Muscle of leg (tissue), 3 donors: ENCODE measurements at regions not wholly inside any gene's neighbourhood (a gene's known extent, or its start where the extent isn't known, plus 50 kb on each side); places are given as distances from the start of the nearest gene placed in this dataset.
A peak's percentile ranks its signal among the peaks of the same experiment; 100 is the strongest.
"Not testable (repeated sequence)": the region's sequence is repeated elsewhere in the genome, so short reads cannot be mapped to it uniquely, and the experiment has no call there.

Source experiments
- DNase-seq: peaks from one replicate; pipeline ENCODE4 v3.0.0; 2013
- H3K27ac ChIP-seq: one replicate; pipeline ENCODE4 v1.5.1; 2013; ENCODE audit warnings: mild to moderate bottlenecking, low read length, control low read depth
- H3K27me3 ChIP-seq: one replicate; pipeline ENCODE4 v1.6.1; 2013; ENCODE audit warnings: low read length; ENCODE audit not compliant: control insufficient read depth, insufficient read depth
- H3K36me3 ChIP-seq: one replicate; pipeline ENCODE4 v1.6.1; 2013; ENCODE audit warnings: low read length; ENCODE audit not compliant: control insufficient read depth, insufficient read depth
- H3K4me1 ChIP-seq: one replicate; pipeline ENCODE4 v1.6.1; 2013; ENCODE audit warnings: low read length; ENCODE audit not compliant: control insufficient read depth, insufficient read depth
- H3K4me3 ChIP-seq: one replicate; pipeline ENCODE4 v1.5.1; 2013; ENCODE audit warnings: low read length, control low read depth
- H3K9me3 ChIP-seq: replicated peaks from 2 replicates; pipeline ENCODE4 v1.6.1; 2013; ENCODE audit warnings: low read depth, low read length; ENCODE audit not compliant: control insufficient read depth
- WGBS: methylation state at CpG from one replicate; pipeline ENCODE4 v1.1.5; 2013; ENCODE audit warnings: missing lambda C conversion rate; ENCODE audit not compliant: insufficient coverage; 5-methylcytosine and 5-hydroxymethylcytosine counted together

DNA sequence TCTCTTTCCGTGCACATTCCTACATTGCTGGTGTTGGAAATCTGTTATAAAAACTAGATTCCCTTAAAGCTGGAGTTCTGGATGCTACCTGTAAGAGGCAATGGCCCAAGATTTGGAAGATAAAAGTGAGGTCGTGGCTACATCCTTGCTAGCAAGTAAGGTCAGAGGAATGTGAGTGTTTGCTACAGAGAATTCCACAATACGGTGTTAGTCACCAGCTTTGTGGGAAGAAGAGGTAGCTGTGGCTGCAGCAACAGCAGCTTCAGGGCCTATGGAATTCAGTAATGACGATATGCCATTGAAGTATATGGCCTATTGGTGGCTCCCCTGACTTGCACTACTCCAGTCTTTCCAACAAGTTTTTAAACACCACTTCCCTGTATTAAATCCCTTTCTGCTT, 227.7 kb upstream of the TMEM260 start:
- no peak for DNase-seq
- 57% methylated on average over 2 of the region's 4 CpGs for WGBS
- no peak overlapping the region for H3K4me3 ChIP-seq
- H3K27me3 ChIP-seq = no peaks in the 10 kb centered on the region
- H3K4me1 ChIP-seq = peaks cover under 1% of the 10 kb centered on the region
- H3K27ac ChIP-seq = no peak overlapping the region
- H3K36me3 ChIP-seq = no peaks in the 10 kb centered on the region
- peaks cover 5% of the 10 kb centered on the region for H3K9me3 ChIP-seq

DNA sequence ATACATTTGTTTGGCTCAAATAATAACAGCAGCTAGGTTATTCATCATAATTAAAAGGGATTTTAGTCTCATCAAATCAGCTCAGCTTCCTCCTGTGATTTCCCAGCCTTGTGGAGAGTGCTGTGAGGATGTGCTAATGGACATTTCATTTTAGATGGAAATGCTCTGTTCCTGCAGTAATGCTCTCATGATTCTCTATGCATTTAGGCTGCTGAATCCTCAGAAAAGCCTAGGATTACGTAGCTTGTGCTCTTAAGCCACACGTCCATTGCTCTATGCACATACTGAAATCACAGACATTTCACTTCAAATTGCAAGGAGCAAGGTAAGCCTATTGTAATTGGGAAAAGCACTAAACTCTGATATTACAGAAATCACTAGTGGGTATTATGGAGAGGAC, 226.6 kb upstream of the TMEM260 start:
- Histone ChIP-seq H3K4me1 (peaks cover 9% of the 10 kb centered on the region), H3K36me3 (no peaks in the 10 kb centered on the region), H3K27me3 (no peaks in the 10 kb centered on the region), H3K4me3 (no peak overlapping the region), H3K27ac (no peak overlapping the region), H3K9me3 (peaks cover 5% of the 10 kb centered on the region)
- no peak for DNase-seq
- WGBS = no CpG with 5 or more reads among the region's 2 CpGs

DNA sequence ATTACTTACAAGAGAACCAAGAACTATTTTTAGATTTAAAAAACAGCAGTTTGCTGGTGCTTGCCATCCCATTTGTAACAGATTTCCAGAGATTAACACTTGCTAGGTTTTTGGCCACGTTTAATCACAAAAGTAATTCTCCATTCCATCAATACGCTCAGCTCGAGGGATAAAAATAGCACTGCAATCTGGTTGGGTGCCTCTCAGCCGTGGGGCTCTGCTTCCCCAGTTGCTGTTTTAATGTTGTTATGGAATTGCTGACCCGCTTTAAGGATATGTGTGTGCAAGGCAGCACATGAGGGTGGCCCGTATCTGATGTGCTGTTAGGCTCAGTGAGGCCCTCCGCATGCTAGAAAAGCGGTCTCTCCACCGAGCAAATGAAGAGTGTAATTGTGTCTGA, 222.2 kb upstream of the TMEM260 start:
- Histone ChIP-seq H3K27me3 (no peaks in the 10 kb centered on the region), H3K4me3 (no peak overlapping the region), H3K4me1 (peaks cover 11% of the 10 kb centered on the region), H3K27ac (no peak overlapping the region), H3K9me3 (no peaks in the 10 kb centered on the region), H3K36me3 (no peaks in the 10 kb centered on the region)
- 39% methylated on average over 5 of the region's 9 CpGs for WGBS
- peak; percentile 70 for DNase-seq

DNA sequence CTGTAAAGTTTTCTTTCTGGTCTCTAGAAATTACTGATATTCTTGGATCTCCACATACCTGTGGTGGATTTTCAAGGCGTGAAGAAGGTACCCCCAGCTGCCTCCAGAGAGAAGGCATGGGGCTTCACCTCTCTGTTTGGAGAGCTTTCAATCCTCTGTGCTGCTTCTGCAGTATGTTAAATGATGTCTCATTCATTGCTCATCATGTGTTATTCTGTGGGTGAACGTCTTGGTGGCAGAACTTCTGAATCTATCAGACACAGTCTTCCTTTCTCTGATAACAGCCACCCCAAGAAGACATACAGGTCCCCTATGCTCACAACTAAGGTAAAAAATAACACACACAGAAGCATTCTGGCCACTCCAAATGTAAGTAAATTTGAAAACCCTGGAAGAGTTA, 221.3 kb upstream of the TMEM260 start:
- Histone ChIP-seq H3K9me3 (no peaks in the 10 kb centered on the region), H3K27me3 (no peaks in the 10 kb centered on the region), H3K27ac (no peak overlapping the region), H3K4me1 (peaks cover 11% of the 10 kb centered on the region), H3K36me3 (no peaks in the 10 kb centered on the region), H3K4me3 (no peak overlapping the region)
- DNase-seq = no peak
- no CpG with 5 or more reads among the region's 2 CpGs for WGBS

DNA sequence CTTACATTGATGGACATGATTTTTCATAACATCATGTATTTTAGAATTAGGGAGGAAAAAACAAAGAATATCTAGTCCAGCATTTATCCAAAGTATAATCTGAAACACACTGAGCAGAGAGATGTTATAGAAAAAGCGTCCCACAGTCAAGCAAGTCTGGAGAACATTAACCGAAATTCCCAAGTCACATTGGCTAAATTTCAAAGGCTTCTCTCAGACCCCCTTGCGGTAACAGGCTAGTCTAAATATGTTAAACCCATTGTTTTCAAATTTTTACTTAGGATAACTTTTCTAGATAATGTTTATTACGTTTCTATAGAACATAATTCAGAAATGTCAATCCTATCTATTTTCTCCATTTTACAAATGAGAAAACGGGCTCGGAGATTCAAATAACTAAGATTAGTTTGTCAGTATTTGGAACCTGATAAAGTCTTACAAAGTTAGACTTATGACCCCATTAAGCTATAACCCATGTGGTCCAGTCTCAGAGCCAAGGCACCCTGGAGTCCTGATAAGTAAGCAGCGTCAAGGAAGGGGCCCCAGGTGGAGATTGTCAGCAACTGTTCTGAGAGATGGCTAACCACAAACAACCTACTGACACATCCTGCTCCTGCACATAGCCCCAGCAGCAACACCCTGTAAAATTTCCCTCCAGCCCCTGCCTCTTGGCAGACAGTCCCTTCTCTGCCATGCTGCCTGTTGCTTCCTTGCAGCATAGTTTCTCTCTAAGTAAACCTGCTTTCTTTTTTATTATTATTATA, 220.6 kb upstream of the TMEM260 start:
- Histone ChIP-seq H3K36me3 (no peaks in the 10 kb centered on the region), H3K9me3 (no peaks in the 10 kb centered on the region), H3K27ac (no peak overlapping the region), H3K4me3 (no peak overlapping the region), H3K4me1 (peaks cover 11% of the 10 kb centered on the region), H3K27me3 (no peaks in the 10 kb centered on the region)
- DNase-seq = peak; percentile 62
- 50% methylated on average over 1 of the region's 7 CpGs for WGBS

DNA sequence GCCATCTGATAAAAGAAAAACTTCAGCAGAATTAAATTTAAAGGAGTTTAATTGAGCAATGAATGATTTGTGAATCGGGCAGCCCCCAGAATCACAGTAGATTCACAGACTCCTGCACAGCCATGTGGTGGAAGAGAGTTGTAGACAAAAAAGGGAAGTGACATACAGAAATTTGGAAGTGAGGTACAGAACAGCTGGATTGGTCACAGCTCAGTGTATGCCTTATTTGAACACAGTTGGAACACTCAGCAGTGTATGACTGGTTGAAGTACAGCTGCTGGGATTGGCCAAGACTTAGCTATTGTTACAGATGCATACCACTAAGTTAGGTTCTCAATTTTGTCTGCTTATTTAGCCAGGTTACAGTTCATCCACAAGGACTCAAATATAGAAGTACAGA, 213.9 kb upstream of the TMEM260 start:
- H3K27ac ChIP-seq, H3K4me1 ChIP-seq, DNase-seq, H3K4me3 ChIP-seq, H3K36me3 ChIP-seq, H3K9me3 ChIP-seq, H3K27me3 ChIP-seq: not testable (repeated sequence)
- WGBS = 60% methylated on average over 1 of the region's 1 CpG

DNA sequence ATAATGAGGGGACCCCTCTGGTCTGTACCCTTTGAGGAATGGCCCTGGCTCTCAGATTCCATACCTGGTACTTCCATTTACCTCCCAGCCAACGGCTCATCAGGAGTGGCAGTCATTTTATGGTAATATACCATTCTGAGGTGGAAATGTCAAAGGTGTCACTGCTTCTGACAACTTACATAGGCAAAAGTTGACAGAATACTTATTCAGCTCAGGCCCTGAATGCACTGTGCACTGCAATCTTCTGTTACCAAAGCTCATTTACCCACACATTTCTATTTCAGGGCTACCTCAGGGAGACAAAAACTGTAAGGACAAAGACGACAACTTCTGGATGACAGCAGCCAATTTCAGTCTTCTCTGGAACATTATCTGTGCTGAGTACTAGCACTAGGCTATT, 212.2 kb upstream of the TMEM260 start:
- Histone ChIP-seq H3K4me1 (no peaks in the 10 kb centered on the region), H3K36me3 (no peaks in the 10 kb centered on the region), H3K9me3 (peaks cover 2% of the 10 kb centered on the region), H3K27ac (no peak overlapping the region), H3K27me3 (no peaks in the 10 kb centered on the region), H3K4me3 (no peak overlapping the region)
- no CpG with 5 or more reads among the region's 2 CpGs for WGBS
- DNase-seq = no peak

DNA sequence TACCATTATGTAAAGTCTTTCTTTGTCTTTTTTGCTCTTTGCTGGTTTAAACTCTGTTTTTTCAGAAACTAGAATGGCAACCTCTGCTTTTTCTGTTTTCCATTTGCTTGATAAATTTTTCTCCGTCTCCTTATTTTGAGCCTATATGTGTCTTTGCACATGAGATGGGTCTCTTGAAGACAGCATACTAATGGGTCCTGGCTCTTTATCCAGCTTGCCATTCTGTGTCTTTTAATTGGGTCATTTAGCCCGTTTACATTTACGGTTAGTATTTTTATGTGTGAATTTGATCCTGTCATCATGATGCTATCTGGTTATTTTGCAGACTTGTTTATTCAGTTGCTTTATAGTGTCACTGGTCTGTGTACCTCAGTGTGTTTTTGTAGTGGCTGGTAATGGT, 207.9 kb upstream of the TMEM260 start:
- WGBS = 100% methylated on average over 1 of the region's 3 CpGs

DNA sequence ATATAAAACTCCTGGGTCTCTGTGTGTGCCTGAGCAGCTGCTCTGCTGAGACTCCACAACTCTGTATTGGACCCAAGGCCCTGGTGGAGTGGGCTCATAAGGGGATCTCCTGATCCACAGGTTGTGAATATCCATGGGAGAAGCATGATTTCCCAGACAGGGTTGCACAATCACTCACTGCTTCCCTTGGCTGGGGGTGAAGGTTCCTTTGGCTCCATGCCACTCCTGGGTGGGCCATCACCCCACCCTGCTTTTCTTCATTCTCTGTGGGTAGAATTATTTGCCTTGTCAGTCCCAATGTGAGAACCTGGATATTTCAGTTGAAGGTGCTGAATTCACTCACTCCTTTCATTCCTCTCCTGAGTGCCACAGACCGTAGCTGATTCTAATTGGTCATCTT, 205.2 kb upstream of the TMEM260 start:
- Histone ChIP-seq H3K27me3 (no peaks in the 10 kb centered on the region), H3K9me3 (peaks cover 2% of the 10 kb centered on the region), H3K36me3 (no peaks in the 10 kb centered on the region), H3K4me1 (no peaks in the 10 kb centered on the region), H3K27ac (no peak overlapping the region), H3K4me3 (no peak overlapping the region)
- DNase-seq = no peak
- WGBS = no CpG with 5 or more reads among the region's 1 CpG

More for the DNA sequence above, 207.9 kb upstream of the TMEM260 start:
- Histone ChIP-seq H3K27ac (no peak overlapping the region), H3K27me3 (no peaks in the 10 kb centered on the region), H3K4me1 (no peaks in the 10 kb centered on the region), H3K9me3 (peaks cover 2% of the 10 kb centered on the region), H3K36me3 (no peaks in the 10 kb centered on the region), H3K4me3 (no peak overlapping the region)
- no peak for DNase-seq

DNA sequence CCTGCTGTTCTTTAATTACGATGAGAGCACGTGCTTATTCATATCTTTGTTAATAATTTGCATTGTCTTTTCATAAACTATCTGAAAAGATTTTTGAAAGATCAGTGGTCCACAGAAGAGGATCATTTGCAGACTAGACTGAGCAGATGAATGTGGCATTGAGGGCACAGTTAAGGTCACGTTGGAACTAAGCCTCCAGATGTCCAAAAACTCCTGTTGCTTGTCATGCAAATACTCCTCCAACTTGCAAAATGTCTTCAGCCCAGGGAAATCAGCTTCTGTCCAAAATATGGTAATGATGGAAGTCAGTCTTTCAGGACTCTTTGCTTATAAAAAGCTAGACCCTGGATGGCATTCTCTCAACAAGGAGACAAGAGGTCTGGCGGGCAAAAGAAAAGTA, 201.6 kb upstream of the TMEM260 start:
- Histone ChIP-seq H3K4me1 (no peaks in the 10 kb centered on the region), H3K27ac (no peak overlapping the region), H3K36me3 (no peaks in the 10 kb centered on the region), H3K9me3 (no peaks in the 10 kb centered on the region), H3K27me3 (no peaks in the 10 kb centered on the region), H3K4me3 (no peak overlapping the region)
- no peak for DNase-seq
- WGBS = 100% methylated on average over 1 of the region's 4 CpGs

DNA sequence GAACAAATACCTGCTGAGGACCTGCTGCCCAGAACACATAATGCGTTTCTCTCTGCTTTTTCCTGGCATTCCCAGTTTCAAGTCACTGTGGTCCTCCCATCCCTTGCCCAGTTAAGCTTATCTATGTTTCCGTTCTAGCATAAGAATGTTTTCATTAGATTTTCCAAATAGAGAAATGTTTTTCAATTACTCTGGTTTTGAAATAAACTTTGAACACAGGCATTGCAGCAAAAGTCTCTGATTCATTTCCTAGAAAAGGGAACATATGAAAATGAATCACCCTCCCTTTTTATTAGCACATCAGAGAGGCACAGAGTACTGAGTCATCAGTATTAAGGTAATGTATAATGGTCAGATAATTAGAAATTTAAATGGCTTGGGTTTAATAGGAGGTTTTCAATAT, 201.1 kb upstream of the TMEM260 start:
- no peak for DNase-seq
- Histone ChIP-seq H3K4me1 (no peaks in the 10 kb centered on the region), H3K27ac (no peak overlapping the region), H3K27me3 (no peaks in the 10 kb centered on the region), H3K9me3 (no peaks in the 10 kb centered on the region), H3K36me3 (no peaks in the 10 kb centered on the region), H3K4me3 (no peak overlapping the region)
- WGBS = 100% methylated on average over 1 of the region's 2 CpGs
